ENCODE measurements at regions not wholly inside any gene's neighbourhood (a gene's known extent, or its start where the extent isn't known, plus 50 kb on each side); places are given as distances from the start of the nearest gene placed in this dataset.

DNA sequence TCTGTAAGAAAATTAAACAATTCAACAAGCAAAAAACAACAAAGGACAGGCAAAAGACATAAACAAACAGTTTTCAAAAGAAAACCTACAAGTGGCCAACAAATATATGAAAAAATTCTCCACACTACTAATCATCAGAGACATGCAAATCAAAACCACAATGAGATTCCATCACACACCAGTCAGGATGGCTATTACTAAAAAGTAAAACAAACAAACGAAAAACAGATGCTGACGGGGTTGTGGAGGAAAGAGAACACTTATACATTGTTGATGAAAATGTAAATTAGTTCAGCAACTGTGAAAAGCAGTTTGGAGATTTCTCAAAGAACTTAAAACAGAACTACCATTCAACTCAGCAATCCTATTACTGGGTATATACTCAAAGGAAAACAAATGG is 537.6 kb downstream of the HDGFL1 start:
- H3K9me3 ChIP-seq (replicated peaks) = no peaks in the 10 kb centered on the region
- no peaks in the 10 kb centered on the region for H3K27me3 ChIP-seq (replicated peaks)
- H3K36me3 ChIP-seq = no peaks in the 10 kb centered on the region
- DNase-seq (ENCODE audit: low read depth in 1 of 2, low spot score in 2 of 2) = peak in 1 of 2 experiments; percentile 74
- no peak overlapping the region for H3K4me3 ChIP-seq
- H3K4me1 ChIP-seq (replicated peaks) = peaks cover 4% of the 10 kb centered on the region; the same call in 1 of the 2 replicates
- 0 out of 2 replicates have a peak overlapping the region, but pooled peaks have one; percentile 25 for H3K27ac ChIP-seq

DNA sequence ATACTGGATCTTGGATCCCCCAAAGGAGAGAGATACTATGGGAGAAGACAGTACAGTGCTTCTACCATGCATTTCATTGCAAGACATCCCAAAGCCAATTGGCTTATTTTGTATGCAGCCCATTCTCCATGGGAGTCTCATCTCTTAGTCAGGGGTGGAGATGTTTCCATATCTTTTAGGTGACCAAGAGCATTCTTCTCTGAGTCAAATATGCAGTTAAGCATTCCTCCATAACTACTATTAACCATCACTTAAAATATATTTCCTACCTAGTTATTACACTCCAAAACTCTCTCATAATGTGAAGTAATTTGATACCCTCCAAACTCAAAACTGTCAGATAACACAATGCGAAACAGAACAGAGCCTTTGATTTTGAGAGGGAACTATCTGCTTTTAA is 542.6 kb downstream of the HDGFL1 start:
- H3K27ac ChIP-seq = no peak overlapping the region

DNA sequence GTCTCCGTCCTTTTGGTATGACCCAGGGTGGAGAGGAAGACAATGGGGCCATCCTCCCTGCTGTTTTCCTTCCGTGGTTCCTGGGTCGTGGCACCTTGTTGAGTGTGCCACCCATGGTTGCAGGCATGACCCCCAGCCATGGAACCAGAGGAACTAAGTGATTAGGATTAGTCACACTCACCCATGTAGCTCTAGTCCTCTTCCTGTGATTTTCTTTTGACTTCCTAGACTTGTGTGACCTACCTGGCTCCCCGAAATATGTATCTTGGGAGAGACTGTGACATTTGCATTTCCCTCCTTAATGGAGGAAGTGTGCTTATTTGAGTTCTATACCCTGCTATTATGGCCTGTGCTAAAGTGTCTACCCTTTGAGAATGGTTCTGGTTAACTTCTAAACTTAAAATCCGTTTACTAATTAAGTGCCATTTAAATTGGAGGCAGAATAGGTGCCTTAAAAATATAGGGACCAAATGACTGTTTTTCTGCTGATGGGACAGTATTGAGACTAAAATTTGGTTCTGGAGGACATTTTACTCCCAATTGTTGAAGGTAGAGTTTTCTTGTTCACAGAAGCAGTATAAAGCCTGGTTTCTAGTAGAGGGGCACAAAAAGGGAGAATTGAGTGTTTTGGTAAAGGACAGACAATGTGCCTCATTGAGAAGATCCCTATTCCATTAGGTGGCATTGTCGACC is 545.6 kb downstream of the HDGFL1 start:
- DNase-seq (ENCODE audit: low read depth in 1 of 2, low spot score in 2 of 2) = no peak
- no peak overlapping the region for H3K27ac ChIP-seq
- H3K9me3 ChIP-seq (replicated peaks) = peaks cover 5% of the 10 kb centered on the region

More for the DNA sequence above, 542.6 kb downstream of the HDGFL1 start:
- H3K9me3 ChIP-seq (replicated peaks) = no peaks in the 10 kb centered on the region; the same call in 1 of the 2 replicates
- H3K4me1 ChIP-seq (replicated peaks) = peaks cover 4% of the 10 kb centered on the region; the same call in 1 of the 2 replicates
- no peak for DNase-seq (ENCODE audit: low read depth in 1 of 2, low spot score in 2 of 2)
- H3K27me3 ChIP-seq (replicated peaks) = no peaks in the 10 kb centered on the region
- no peak overlapping the region for H3K4me3 ChIP-seq
- H3K36me3 ChIP-seq = no peaks in the 10 kb centered on the region

DNA sequence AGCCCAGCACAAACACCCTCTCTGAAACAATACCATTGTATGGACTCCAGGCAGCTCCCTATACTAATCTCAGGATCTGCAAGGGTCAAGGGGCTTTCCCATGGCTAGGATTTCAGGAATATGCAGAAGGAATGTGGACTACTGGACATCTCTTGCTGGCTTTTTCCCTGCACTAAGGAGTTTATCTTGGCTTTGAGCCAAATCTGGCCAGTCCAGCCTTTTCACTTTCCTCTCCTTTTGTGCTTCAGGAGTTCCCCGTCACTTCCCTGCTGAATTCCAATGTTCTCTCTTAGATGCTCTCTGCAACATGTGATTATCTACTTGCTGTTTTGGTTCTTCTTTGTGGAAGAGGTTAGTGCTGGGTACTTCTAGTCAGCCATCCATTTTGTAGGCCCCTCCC is 568.2 kb downstream of the HDGFL1 start:
- no peak overlapping the region for H3K27ac ChIP-seq
- H3K4me3 ChIP-seq = no peak overlapping the region
- DNase-seq (ENCODE audit: low read depth in 1 of 2, low spot score in 2 of 2) = no peak
- no peaks in the 10 kb centered on the region for H3K36me3 ChIP-seq
- no peaks in the 10 kb centered on the region for H3K27me3 ChIP-seq (replicated peaks)
- no peaks in the 10 kb centered on the region for H3K4me1 ChIP-seq (replicated peaks)
- H3K9me3 ChIP-seq (replicated peaks) = 0 out of 2 replicates have a peak, but pooled peaks cover 2% of the 10 kb centered on the region

More for the DNA sequence above, 545.6 kb downstream of the HDGFL1 start:
- no peaks in the 10 kb centered on the region for H3K27me3 ChIP-seq (replicated peaks)
- no peaks in the 10 kb centered on the region for H3K36me3 ChIP-seq
- no peaks in the 10 kb centered on the region for H3K4me1 ChIP-seq (replicated peaks)
- no peak overlapping the region for H3K4me3 ChIP-seq

DNA sequence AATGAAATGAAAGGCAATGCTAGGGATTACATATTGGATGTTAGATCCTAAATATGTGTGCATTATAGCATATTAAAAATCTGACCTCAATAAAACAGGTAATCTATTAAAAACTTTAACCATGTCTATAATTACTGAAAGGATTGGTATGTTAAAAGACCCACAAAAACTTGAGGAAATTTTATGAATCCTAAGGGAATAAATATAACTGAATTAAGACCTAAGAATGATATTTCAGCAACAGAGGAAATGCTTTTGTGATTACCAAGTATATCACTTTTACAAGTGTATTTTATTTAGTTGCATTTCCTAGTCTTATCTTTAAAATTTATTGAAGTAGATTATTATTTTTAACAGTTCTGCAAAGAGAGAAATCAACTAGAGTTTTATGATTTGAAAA is 571.5 kb downstream of the HDGFL1 start:
- DNase-seq (ENCODE audit: low read depth in 1 of 2, low spot score in 2 of 2) = no peak
- Histone ChIP-seq H3K27me3 (replicated peaks) (no peaks in the 10 kb centered on the region), H3K27ac (no peak overlapping the region), H3K36me3 (no peaks in the 10 kb centered on the region), H3K9me3 (replicated peaks) (0 out of 2 replicates have a peak, but pooled peaks cover 2% of the 10 kb centered on the region), H3K4me1 (replicated peaks) (no peaks in the 10 kb centered on the region), H3K4me3 (no peak overlapping the region)

DNA sequence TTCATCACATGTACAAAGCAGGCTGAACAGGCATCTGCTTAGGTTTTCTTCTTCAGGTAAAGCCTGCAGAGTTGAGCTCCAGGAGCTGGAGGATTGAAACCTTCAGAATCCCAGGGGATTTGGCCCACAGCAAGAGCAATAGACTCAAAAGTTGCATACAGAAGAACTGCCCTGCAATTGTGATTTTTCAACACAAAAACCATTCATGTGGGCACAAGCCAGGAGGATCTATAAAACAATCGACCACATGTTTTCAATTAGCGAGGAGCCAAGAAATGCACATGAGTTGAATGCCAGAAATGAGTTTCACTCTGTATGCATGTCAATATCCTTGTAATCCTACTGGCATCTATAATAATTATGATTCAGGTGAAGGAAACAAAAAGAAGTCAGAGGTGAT is 576.4 kb downstream of the HDGFL1 start:
- Histone ChIP-seq H3K9me3 (replicated peaks) (no peaks in the 10 kb centered on the region), H3K27ac (no peak overlapping the region), H3K4me3 (no peak overlapping the region), H3K36me3 (no peaks in the 10 kb centered on the region), H3K4me1 (replicated peaks) (no peaks in the 10 kb centered on the region), H3K27me3 (replicated peaks) (no peaks in the 10 kb centered on the region)
- DNase-seq (ENCODE audit: low read depth in 1 of 2, low spot score in 2 of 2) = no peak

DNA sequence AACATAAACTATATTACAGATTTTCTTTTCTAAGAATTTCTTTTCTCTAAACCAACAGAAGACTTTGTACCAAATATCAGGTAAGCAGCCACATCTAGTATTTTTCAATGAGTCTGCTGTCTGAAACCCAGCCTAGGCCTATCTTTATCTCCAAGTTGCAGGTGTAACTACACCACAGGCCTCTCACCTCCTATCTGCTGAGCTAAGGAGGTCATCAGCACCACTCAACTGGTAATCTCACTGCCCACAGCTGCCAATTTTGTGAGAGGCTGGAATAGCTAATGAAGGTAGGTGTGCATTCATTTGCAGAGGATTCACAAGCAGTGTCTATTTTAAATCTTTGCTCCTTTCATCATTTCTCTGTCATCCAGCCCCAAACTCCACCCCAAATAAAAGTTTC is 584.8 kb downstream of the HDGFL1 start:
- no peaks in the 10 kb centered on the region for H3K4me1 ChIP-seq (replicated peaks)
- H3K4me3 ChIP-seq = no peak overlapping the region
- no peaks in the 10 kb centered on the region for H3K27me3 ChIP-seq (replicated peaks)
- H3K27ac ChIP-seq = no peak overlapping the region
- no peaks in the 10 kb centered on the region for H3K9me3 ChIP-seq (replicated peaks)
- no peak for DNase-seq (ENCODE audit: low read depth in 1 of 2, low spot score in 2 of 2)
- no peaks in the 10 kb centered on the region for H3K36me3 ChIP-seq

DNA sequence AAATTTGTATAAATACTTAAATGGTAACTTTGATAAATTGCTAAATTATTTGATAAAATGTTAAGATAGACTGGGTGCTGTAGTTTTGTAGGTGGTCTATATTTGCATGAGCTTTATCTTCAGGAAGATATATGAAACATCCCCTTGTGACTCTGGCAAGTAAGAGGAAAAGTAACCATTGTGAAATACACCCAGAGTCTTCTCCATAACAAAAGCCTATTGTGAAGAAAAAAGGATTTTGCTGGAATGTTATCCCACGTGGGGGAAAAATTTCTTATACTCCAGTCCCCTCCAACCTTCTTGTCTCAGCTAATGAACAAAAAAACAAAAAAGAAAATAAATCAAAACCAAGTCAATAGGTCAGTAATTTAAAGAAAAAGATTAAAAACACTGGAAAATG is 600.7 kb downstream of the HDGFL1 start:
- H3K27ac ChIP-seq = no peak overlapping the region
- H3K4me3 ChIP-seq = no peak overlapping the region
- no peaks in the 10 kb centered on the region for H3K27me3 ChIP-seq (replicated peaks)
- H3K36me3 ChIP-seq = no peaks in the 10 kb centered on the region
- no peak for DNase-seq (ENCODE audit: low read depth in 1 of 2, low spot score in 2 of 2)
- H3K9me3 ChIP-seq (replicated peaks) = no peaks in the 10 kb centered on the region
- peaks cover 15% of the 10 kb centered on the region for H3K4me1 ChIP-seq (replicated peaks)

DNA sequence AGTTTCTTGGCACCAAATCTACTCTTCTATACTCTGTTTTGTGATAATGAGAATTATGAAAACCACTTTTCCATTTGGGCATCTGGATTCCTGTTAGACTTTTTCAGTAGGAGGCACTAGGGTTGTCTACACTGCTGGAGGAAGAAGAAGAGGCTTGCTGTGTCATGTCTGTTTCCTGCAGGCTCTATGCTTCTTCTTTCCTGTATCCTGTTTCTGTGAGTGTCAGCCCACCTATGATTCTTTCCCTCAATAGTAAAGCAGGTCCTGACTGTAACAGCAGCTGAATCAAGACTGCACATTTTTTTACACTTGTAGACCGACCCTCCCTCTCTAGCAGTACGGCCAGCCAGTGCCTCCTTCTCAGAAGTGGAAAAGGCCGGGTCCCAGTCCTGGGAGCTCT is 603.9 kb downstream of the HDGFL1 start:
- no peak for DNase-seq (ENCODE audit: low read depth in 1 of 2, low spot score in 2 of 2)

DNA sequence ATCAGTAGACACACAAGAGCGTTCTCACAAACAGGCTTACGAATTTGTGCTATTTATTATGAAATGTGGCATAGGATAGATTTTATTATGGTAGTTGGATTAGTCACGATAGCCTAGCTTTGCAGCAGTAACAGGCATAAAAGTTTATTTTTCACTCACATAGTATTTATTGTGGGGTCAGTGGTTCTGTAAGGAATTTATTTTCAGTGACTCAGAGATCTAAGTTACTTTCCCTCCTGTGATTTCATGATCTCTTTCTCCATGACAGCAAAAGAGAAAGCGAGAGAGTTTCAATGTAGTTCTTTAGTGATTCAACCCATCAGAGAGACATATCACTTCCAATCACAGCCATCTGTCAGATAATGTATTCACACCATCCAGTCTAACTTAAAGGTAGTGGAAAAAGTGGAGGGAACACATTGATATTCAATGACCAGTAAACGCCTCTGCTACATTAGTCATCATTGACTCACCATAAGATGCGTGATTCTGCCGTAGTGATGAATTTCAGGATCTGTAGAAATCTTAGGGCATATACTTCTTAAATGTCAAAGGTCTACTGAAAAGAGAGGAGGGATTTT is 605.5 kb downstream of the HDGFL1 start:
- Histone ChIP-seq H3K27ac (peak overlapping the region; percentile 91), H3K4me1 (replicated peaks) (peaks cover 22% of the 10 kb centered on the region), H3K4me3 (no peak overlapping the region), H3K36me3 (no peaks in the 10 kb centered on the region), H3K9me3 (replicated peaks) (no peaks in the 10 kb centered on the region), H3K27me3 (replicated peaks) (no peaks in the 10 kb centered on the region)
- peak in 1 of 2 experiments; percentile 94 for DNase-seq (ENCODE audit: low read depth in 1 of 2, low spot score in 2 of 2)

More for the DNA sequence above, 603.9 kb downstream of the HDGFL1 start:
- Histone ChIP-seq H3K27ac (no peak overlapping the region), H3K4me3 (no peak overlapping the region), H3K9me3 (replicated peaks) (no peaks in the 10 kb centered on the region), H3K27me3 (replicated peaks) (no peaks in the 10 kb centered on the region), H3K4me1 (replicated peaks) (peaks cover 22% of the 10 kb centered on the region), H3K36me3 (no peaks in the 10 kb centered on the region)

DNA sequence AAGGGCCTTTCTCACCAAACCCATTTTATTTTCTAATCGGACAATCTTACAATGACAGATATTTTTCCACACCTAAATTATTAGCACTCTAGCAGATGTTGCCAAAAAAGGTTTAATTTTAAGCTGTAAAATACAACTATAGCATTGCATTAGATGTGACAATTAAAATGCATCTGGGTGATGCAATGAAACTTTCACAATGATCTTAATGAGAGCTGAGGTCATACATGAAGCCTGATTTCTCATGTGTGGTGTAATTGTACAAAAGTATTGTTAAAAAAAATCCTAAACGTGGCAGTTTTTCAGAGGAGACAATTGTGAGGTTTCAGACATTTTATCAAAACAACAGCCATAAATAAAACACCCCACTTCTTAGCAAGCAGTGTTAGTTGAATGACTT is 606.0 kb downstream of the HDGFL1 start:
- Histone ChIP-seq H3K27me3 (replicated peaks) (no peaks in the 10 kb centered on the region), H3K27ac (peak overlapping the region; percentile 91), H3K36me3 (no peaks in the 10 kb centered on the region), H3K4me3 (no peak overlapping the region), H3K4me1 (replicated peaks) (peaks cover 22% of the 10 kb centered on the region), H3K9me3 (replicated peaks) (no peaks in the 10 kb centered on the region)
- no peak for DNase-seq (ENCODE audit: low read depth in 1 of 2, low spot score in 2 of 2)

DNA sequence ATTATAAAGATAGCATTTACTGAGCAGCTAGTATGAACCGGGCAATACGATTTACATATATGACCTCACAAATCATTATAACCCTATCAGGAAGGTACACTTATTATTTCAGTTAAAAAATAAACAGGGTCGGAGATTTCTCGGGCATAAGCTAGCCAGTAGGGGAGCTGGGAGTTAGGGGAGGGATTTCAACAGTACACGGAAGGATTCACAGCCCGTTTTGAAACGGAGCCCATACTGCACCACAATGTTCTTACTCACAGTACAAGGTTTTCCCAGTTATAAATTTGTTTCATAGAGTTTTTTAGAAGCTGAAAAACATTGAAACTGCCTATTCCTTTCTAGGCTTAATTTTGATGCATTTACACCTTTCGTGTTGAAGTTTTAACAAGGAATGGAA is 607.1 kb downstream of the HDGFL1 start:
- Histone ChIP-seq H3K36me3 (no peaks in the 10 kb centered on the region), H3K27me3 (replicated peaks) (no peaks in the 10 kb centered on the region), H3K4me3 (no peak overlapping the region), H3K27ac (no peak overlapping the region), H3K9me3 (replicated peaks) (no peaks in the 10 kb centered on the region), H3K4me1 (replicated peaks) (peaks cover 22% of the 10 kb centered on the region)
- DNase-seq (ENCODE audit: low read depth in 1 of 2, low spot score in 2 of 2) = no peak

DNA sequence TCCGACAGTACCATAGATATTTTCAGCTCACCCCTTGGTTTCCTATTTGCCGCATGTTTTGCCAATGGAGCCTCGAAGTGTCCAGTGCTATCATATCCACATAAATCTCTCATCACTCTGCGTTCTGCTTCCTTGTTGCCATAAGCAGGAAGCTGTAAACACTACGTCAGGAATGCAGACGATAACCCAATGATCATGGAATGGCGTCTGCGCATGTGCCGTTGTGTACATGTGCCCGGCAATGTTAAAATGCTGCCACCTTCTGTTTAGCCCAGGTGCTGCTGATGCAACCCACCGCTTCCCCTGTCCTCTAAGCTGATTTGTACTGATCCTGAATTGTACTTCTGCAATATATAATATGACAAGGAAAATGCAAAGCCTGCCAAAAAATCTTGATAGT is 607.5 kb downstream of the HDGFL1 start:
- Histone ChIP-seq H3K9me3 (replicated peaks) (no peaks in the 10 kb centered on the region), H3K4me1 (replicated peaks) (peaks cover 22% of the 10 kb centered on the region), H3K27ac (no peak overlapping the region), H3K4me3 (no peak overlapping the region), H3K36me3 (no peaks in the 10 kb centered on the region), H3K27me3 (replicated peaks) (no peaks in the 10 kb centered on the region)
- DNase-seq (ENCODE audit: low read depth in 1 of 2, low spot score in 2 of 2) = no peak

DNA sequence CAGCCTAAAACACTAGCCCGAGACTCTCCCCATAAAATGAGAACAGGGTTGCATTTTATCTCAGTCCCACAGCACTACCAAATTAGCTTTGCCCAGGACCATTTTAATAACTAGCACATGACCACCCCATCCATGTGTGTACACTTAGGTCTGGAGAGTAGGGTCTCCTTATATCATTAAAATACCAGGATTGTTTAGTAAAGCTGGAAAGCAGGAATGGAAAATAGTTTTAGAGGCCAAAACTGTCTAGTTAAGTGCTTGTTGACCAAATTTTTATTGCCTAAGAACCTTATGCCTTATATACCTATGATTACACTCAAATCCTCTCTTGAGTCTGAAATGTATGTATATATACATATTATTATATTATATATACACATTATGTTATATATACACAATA is 608.4 kb downstream of the HDGFL1 start:
- Histone ChIP-seq H3K4me3 (no peak overlapping the region), H3K27me3 (replicated peaks) (no peaks in the 10 kb centered on the region), H3K27ac (no peak overlapping the region), H3K9me3 (replicated peaks) (no peaks in the 10 kb centered on the region), H3K4me1 (replicated peaks) (peaks cover 22% of the 10 kb centered on the region), H3K36me3 (no peaks in the 10 kb centered on the region)
- DNase-seq (ENCODE audit: low read depth in 1 of 2, low spot score in 2 of 2) = no peak

Measured in SJSA1 (cell line).